ENCODE measurements at regions not wholly inside any gene's neighbourhood (a gene's known extent, or its start where the extent isn't known, plus 50 kb on each side); places are given as distances from the start of the nearest gene placed in this dataset.

DNA sequence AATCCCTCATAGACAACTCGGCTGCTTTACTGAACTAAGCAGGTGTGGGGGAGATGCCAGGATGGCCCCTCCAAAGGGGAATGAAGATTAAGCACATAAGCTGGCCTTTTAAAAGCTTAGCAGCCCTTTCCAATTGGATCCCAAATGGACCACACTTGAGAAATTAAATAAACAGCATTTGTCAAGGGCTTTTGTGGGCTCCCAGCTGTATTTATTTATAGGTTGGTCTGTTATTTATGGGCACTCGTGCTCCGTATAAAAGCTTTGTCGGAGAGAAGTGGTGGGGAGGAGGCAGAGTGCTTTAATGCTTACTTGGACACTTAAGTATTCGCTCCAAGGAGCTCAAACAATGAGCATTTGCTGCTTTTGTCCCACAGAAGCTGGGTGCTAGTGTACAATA is 580.2 kb downstream of the MED13L start:
- TF ChIP-seq MYC (IDR thresholded peaks at IDR 0.05; ENCODE audit: low read depth, low read length) = no peak
- TF ChIP-seq, protein P1, sequence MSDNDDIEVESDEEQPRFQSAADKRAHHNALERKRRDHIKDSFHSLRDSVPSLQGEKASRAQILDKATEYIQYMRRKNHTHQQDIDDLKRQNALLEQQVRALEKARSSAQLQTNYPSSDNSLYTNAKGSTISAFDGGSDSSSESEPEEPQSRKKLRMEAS (IDR thresholded peaks at IDR 0.05; ENCODE audit: low read depth, low read length) = no peak
- TF ChIP-seq, protein P2, sequence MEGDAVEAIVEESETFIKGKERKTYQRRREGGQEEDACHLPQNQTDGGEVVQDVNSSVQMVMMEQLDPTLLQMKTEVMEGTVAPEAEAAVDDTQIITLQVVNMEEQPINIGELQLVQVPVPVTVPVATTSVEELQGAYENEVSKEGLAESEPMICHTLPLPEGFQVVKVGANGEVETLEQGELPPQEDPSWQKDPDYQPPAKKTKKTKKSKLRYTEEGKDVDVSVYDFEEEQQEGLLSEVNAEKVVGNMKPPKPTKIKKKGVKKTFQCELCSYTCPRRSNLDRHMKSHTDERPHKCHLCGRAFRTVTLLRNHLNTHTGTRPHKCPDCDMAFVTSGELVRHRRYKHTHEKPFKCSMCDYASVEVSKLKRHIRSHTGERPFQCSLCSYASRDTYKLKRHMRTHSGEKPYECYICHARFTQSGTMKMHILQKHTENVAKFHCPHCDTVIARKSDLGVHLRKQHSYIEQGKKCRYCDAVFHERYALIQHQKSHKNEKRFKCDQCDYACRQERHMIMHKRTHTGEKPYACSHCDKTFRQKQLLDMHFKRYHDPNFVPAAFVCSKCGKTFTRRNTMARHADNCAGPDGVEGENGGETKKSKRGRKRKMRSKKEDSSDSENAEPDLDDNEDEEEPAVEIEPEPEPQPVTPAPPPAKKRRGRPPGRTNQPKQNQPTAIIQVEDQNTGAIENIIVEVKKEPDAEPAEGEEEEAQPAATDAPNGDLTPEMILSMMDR (IDR thresholded peaks at IDR 0.05; ENCODE audit: low read depth, low read length) = no peak
- TF ChIP-seq POLR2A (IDR thresholded peaks at IDR 0.05; ENCODE audit: extremely low read depth, insufficient read length) = no peak
- H3K4me3 ChIP-seq (ENCODE audit: low read depth, low read length) = no peak overlapping the region
- no peak for DNase-seq (ENCODE audit: low read depth)

DNA sequence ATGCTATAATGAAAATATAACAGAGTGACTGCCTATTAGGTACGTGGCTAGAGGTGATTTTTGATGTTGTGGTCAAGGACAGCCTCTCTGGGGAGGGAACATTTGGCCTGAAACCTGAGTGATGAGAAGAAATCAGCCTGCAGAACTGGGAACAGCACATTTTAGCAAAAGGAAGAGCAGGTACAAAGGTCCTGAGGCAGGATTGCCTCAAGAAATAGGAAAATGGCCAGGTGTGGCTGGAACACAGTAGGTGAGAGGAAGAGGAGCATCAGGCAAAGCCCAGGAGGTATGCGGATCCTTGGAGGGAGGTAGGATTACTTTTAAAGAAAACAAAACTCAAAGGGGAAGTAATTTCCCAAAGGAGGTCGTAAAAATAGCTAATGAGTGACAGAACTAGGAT is 582.9 kb downstream of the MED13L start:
- H3K4me3 ChIP-seq (ENCODE audit: low read depth, low read length) = no peak overlapping the region
- DNase-seq (ENCODE audit: low read depth) = no peak
- TF ChIP-seq, protein P2 (IDR thresholded peaks at IDR 0.05; ENCODE audit: low read depth, low read length) = no peak
- TF ChIP-seq, protein P1 (IDR thresholded peaks at IDR 0.05; ENCODE audit: low read depth, low read length) = no peak
- no peak for TF ChIP-seq POLR2A (IDR thresholded peaks at IDR 0.05; ENCODE audit: extremely low read depth, insufficient read length)

DNA sequence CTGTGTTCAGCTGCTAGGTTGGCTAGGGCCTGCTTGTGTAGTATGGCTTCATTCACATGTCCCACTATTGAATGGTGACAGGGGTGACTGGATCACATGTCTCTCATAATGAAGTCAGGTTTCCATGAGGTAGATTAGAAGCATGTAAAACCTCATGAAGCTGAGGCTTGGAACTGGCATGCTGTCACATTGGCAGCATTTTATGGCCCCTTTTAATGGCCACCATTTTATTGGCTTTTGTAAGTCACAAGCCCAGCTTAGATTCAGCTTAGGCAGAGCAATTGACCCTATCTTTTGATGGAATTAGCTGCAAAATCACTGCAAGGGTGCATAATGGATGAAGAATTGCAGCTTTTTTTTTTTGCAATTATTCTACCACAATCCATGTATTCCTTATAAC is 583.5 kb downstream of the MED13L start:
- TF ChIP-seq MYC (IDR thresholded peaks at IDR 0.05; ENCODE audit: low read depth, low read length) (no peak), POLR2A (IDR thresholded peaks at IDR 0.05; ENCODE audit: extremely low read depth, insufficient read length) (no peak)
- TF ChIP-seq, protein P1 (IDR thresholded peaks at IDR 0.05; ENCODE audit: low read depth, low read length) = no peak
- TF ChIP-seq, protein P2 (IDR thresholded peaks at IDR 0.05; ENCODE audit: low read depth, low read length) = no peak
- H3K4me3 ChIP-seq (ENCODE audit: low read depth, low read length) = no peak overlapping the region
- DNase-seq (ENCODE audit: low read depth) = no peak

DNA sequence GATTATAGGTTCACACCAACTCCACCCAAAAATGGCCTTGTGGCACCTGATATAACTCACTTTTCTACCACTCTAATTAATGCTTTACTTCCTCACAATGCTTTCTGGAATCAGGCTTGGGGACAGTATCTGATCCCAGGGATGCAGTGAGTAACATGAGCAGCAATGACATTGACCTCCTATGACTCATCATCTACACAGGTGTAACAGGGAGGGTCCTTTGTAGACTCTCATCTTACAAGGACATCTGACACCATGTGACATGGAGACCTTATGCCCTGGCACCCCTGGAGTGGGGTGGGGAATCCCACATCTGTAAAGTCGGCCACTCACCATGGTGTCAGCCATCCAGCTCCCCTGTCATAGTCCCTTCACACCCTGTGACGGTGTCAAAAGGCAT is 586.4 kb downstream of the MED13L start:
- H3K4me3 ChIP-seq (ENCODE audit: low read depth, low read length) = no peak overlapping the region
- no peak for DNase-seq (ENCODE audit: low read depth)
- TF ChIP-seq POLR2A (IDR thresholded peaks at IDR 0.05; ENCODE audit: extremely low read depth, insufficient read length) (no peak), MYC (IDR thresholded peaks at IDR 0.05; ENCODE audit: low read depth, low read length) (no peak)
- TF ChIP-seq, protein P1 (IDR thresholded peaks at IDR 0.05; ENCODE audit: low read depth, low read length) = no peak
- TF ChIP-seq, protein P2 (IDR thresholded peaks at IDR 0.05; ENCODE audit: low read depth, low read length) = no peak

DNA sequence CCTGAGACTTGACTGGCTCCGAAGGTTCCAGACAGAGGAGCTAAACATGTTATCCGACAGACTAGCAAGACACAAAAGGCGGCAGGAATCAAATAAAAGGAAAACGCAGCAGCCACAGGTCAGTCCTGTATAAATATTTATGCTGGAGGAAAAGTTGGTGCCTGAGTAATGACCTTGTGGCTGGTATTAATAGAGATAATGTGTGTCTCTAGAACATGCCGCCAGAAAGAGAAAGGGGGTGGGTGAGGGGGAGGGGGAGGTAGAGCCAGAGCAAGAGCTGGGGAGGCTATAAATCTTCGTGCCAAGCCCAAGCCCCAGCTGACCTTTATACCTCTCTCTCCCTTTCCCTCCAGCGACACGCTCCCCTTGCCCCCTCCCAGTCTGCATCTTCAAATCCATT is 590.4 kb downstream of the MED13L start:
- no peak for DNase-seq (ENCODE audit: low read depth)
- no peak overlapping the region for H3K4me3 ChIP-seq (ENCODE audit: low read depth, low read length)
- TF ChIP-seq, protein P1 (IDR thresholded peaks at IDR 0.05; ENCODE audit: low read depth, low read length) = no peak
- TF ChIP-seq POLR2A (IDR thresholded peaks at IDR 0.05; ENCODE audit: extremely low read depth, insufficient read length) = no peak
- TF ChIP-seq MYC (IDR thresholded peaks at IDR 0.05; ENCODE audit: low read depth, low read length) = no peak
- TF ChIP-seq, protein P2 (IDR thresholded peaks at IDR 0.05; ENCODE audit: low read depth, low read length) = no peak
